HuH-7.5 (cell line): ENCODE measurements at regions not wholly inside any gene's neighbourhood (a gene's known extent, or its start where the extent isn't known, plus 50 kb on each side); places are given as distances from the start of the nearest gene placed in this dataset.
"Not testable (repeated sequence)": the region's sequence is repeated elsewhere in the genome, so short reads cannot be mapped to it uniquely, and the experiment has no call there.

Source experiments
- DNase-seq: peaks from one replicate; pipeline ENCODE4 v3.0.0; 2011; ENCODE audit warnings: low spot score

GRCh38 chrX:129361576-129361975 is 161.7 kb downstream of the SMARCA1 start:
- no peak for DNase-seq

GRCh38 chrX:129360175-129360574 is 163.1 kb downstream of the SMARCA1 start:
- peak; percentile 6 for DNase-seq

- no peak for DNase-seq
Measured at GRCh38 chrX:129359269-129359668, 164.0 kb downstream of the SMARCA1 start.

GRCh38 chrX:129357428-129357827 is 165.9 kb downstream of the SMARCA1 start:
- DNase-seq = not testable (repeated sequence)

- DNase-seq = no peak
Measured at GRCh38 chrX:129347291-129347690, 176.0 kb downstream of the SMARCA1 start.

- no peak for DNase-seq
Measured at GRCh38 chrX:129346574-129346973, 176.7 kb downstream of the SMARCA1 start.

- not testable (repeated sequence) for DNase-seq
Measured at GRCh38 chrX:129337264-129337663, 186.0 kb downstream of the SMARCA1 start.

- no peak for DNase-seq
Measured at GRCh38 chrX:129323115-129323514, 200.2 kb downstream of the SMARCA1 start.

GRCh38 chrX:129318375-129318774 is 204.9 kb downstream of the SMARCA1 start:
- no peak for DNase-seq

GRCh38 chrX:129316461-129316860 is 206.8 kb downstream of the SMARCA1 start:
- no peak for DNase-seq

- DNase-seq = no peak
Measured at GRCh38 chrX:129310000-129310399, 213.3 kb downstream of the SMARCA1 start.

- DNase-seq = no peak
Measured at GRCh38 chrX:129262912-129263311, 260.4 kb downstream of the SMARCA1 start.

- not testable (repeated sequence) for DNase-seq
Measured at GRCh38 chrX:129255516-129255915, 267.8 kb downstream of the SMARCA1 start.

- no peak for DNase-seq
Measured at GRCh38 chrX:129249563-129249962, 273.7 kb downstream of the SMARCA1 start.

- no peak for DNase-seq
Measured at GRCh38 chrX:129247642-129248041, 275.6 kb downstream of the SMARCA1 start.

GRCh38 chrX:129239371-129239770 is 283.9 kb downstream of the SMARCA1 start:
- DNase-seq = no peak

GRCh38 chrX:129238011-129238410 is 285.3 kb downstream of the SMARCA1 start:
- no peak for DNase-seq

GRCh38 chrX:129235903-129236302 is 287.4 kb downstream of the SMARCA1 start:
- no peak for DNase-seq

- no peak for DNase-seq
Measured at GRCh38 chrX:129233786-129234185, 289.5 kb downstream of the SMARCA1 start.

GRCh38 chrX:129230850-129231512 is 292.3 kb downstream of the SMARCA1 start:
- peak; percentile 2 for DNase-seq

GRCh38 chrX:129230168-129230567 is 293.1 kb downstream of the SMARCA1 start:
- DNase-seq = no peak

GRCh38 chrX:129227366-129227765 is 295.9 kb downstream of the SMARCA1 start:
- no peak for DNase-seq

- DNase-seq = no peak
Measured at GRCh38 chrX:129193357-129193756, 329.9 kb downstream of the SMARCA1 start.

- no peak for DNase-seq
Measured at GRCh38 chrX:129188231-129188630, 335.1 kb downstream of the SMARCA1 start.
